ENCODE measurements at regions not wholly inside any gene's neighbourhood (a gene's known extent, or its start where the extent isn't known, plus 50 kb on each side); places are given as distances from the start of the nearest gene placed in this dataset.

DNA sequence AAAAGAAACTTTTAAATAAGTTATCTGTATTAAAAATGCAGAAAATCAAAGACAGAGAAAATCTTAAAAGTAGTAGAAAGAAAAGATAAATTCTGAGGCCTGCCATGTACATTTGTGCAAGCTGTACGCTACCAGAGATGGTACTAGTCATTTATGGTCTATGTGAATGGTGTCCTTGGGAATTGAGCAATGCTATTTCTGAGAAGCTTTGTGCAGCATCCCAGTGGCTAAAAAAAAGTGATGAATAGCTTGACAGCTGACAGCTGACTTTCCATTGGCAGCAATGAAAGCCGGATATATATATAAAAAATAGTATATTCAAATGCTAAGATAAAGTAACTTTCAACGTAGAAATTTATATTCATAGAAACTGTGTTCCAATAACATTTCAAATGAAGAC, 58.8 kb upstream of the KCTD3 start:
- in situ Hi-C loops (cut with MboI; ENCODE audit: low pct_unique_long_range_greater_than_20kb in 2 of 9, low sequenced_read_pairs in 9 of 9, unreplicated experiment in 9 of 9) = loop anchor here in 6 of 9 experiments (25.0 kb wide), 3 partner anchors 696 to 871 kb away; no protein-coding TSS in a partner anchor
- H3K27ac ChIP-seq = no peak overlapping the region
- 47 to 93% (median 83%) methylated on average over 2 to 3 of the region's 3 CpGs for WGBS, 10 experiments

More for the DNA sequence above, 58.8 kb upstream of the KCTD3 start:
- Histone ChIP-seq H3K4me3 (no peak overlapping the region), H3K4me1 (replicated peaks in 1 of 2) (no peaks in the 10 kb centered on the region)
- no peak for ATAC-seq (replicated peaks in 6 of 8)

All from motor neuron (in vitro differentiated cells).